Ammon's horn (tissue), 1 donor: ENCODE measurements at regions not wholly inside any gene's neighbourhood (a gene's known extent, or its start where the extent isn't known, plus 50 kb on each side); places are given as distances from the start of the nearest gene placed in this dataset.
"Not testable (repeated sequence)": the region's sequence is repeated elsewhere in the genome, so short reads cannot be mapped to it uniquely, and the experiment has no call there.

Experiments used
- DNase-seq: peaks from one replicate; pipeline ENCODE4 v3.0.0-alpha.2; 2016; ENCODE audit warnings: low spot score

DNA sequence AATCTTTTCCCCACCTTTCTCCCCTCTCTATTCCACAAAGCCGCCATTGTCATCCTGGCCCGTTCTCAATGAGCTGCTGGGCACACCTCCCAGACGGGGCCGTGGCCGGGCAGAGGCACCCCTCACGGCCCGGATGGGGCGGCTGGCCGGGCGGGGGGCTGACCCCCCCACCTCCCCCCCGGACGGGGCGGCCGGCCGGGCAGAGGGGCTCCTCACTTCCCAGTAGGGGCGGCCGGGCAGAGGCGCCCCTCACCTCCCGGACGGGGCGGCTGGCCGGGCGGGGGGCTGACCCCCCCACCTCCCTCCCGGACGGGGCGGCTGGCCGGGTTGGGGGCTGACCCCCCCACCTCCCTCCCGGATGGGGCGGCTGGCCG is 85.6 kb downstream of the OR2B2 start:
- not testable (repeated sequence) for DNase-seq

DNA sequence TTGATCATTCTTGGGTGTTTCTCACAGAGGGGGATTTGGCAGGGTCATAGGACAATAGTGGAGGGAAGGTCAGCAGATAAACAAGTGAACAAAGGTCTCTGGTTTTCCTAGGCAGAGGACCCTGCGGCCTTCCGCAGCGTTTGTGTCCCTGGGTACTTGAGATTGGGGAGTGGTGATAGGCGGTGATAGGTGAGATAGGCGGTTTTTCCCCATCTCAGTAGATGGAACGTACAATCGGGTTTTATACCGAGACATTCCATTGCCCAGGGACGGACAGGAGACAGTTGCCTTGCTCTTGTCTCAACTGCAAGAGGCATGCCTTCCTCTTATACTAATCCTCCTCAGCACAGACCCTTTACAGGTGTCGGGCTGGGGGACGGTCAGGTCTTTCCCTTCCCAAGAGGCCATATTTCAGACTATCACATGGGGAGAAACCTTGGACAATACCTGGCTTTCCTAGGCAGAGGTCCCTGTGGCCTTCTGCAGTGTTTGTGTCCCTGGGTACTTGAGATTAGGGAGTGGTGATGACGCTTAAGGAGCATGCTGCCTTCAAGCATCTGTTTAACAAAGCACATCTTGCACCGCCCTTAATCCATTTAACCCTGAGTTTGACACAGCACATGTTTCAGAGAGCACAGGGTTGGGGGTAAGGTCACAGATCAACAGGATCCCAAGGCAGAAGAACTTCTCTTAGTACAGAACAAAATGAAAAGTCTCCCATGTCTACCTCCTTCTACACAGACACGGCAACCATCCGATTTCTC is 86.2 kb downstream of the OR2B2 start:
- not testable (repeated sequence) for DNase-seq

DNA sequence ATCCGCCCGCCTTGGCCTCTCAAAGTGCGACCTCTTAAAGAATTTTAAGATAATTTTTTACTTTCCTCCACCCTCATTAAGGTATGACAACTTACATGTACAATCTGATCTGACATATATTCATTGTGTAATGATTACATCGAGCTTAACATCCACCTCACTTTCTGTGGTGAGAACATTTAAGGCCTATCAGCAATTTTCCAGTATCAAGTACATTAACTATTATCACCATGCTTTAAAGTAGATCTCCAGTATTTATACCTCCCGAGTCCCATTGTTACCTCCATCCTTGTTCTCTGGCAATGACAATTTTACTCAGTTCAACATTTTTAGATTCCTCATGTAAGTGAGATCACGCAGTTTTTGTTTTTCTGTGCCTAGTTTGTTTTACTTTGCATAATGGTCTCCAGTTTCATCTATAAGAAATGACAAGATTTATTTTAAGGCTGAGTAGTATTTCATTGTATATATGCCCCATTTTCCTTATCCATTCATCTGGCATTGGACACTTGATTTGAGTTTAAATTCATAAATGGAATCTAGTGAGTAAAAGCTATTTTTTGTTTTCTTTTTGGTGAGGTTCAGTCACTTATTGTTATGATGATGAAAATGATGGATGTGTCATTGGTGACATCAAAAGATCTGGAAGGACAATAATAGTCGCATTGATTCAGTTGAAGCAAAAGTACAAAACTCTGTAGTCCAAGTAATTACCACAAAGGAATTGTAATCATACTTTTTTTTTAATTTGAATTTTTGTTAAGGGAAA is 87.0 kb downstream of the OR2B2 start:
- no peak for DNase-seq

DNA sequence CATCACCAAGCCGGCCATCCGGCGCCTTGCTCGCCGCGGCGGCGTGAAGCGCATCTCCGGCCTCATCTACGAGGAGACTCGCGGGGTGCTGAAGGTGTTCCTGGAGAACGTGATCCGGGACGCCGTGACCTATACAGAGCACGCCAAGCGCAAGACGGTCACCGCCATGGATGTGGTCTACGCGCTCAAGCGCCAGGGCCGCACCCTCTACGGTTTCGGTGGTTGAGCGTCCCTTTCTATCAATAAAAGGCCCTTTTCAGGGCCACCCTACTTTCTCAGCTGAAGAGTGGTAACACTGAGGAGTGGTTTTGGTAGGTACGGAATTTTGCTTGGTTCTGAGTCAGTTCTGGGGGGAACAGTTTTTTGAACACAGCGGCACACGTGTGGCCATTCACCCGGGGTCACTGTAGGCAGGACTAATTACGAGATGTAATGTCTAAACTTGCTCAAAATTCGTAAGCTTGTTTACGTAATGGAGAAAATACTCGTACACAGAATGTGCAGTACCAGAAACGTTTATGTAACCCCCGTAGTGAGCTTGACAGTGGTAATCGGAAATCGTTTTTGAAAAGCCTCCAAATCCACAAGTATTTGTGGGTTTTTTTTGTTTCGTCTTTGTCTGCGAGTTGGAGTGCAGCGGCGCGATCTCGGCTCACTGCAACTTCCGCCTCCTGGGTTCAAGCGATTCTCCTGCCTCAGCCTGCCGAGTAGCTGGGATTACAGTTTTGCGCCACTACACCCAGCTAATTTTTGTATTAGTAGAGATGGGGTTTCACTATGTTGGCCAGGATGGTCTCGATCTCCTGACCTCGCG is 87.8 kb downstream of the OR2B2 start:
- peak; percentile 16 for DNase-seq

DNA sequence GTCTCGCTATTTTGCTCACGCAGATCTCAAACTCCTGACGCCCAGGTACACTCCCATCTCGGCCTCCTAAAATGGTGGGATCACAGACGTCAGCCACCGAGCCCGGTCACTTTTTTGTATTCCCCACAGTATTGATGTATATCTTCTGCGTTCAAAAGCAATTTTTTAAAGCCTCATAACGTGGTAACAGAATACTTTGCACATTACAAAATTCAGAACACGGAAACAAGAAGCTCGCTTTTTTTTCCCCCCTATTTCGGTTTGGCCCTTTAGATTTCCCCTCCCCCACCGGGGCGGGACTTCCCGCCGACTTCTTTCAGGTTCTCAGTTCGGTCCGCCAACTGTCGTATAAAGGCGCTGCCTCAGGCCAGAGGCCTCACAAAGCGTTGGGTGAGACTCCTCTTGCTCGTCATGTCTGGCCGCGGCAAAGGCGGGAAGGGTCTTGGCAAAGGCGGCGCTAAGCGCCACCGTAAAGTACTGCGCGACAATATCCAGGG is 88.4 kb downstream of the OR2B2 start:
- peak; percentile 18 for DNase-seq

DNA sequence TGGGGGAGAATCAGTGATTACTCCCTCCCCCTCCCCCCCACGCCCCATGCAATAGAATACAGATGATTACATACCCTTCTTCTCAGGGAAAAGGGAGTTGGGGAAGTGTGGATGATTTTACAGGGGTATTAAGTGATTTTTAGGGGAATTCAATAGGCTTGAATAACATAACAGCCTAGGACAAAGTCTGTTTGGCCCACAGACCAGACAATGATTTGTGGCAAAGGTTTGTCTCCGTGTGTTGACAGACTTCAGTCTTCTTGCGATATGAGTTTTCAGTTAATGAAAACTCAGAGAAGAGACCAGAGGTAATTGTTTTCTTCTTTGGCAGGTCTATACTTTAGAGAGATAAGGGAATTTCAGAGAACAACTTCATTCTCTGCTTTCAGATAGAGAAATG is 95.3 kb downstream of the OR2B2 start:
- DNase-seq: no peak

DNA sequence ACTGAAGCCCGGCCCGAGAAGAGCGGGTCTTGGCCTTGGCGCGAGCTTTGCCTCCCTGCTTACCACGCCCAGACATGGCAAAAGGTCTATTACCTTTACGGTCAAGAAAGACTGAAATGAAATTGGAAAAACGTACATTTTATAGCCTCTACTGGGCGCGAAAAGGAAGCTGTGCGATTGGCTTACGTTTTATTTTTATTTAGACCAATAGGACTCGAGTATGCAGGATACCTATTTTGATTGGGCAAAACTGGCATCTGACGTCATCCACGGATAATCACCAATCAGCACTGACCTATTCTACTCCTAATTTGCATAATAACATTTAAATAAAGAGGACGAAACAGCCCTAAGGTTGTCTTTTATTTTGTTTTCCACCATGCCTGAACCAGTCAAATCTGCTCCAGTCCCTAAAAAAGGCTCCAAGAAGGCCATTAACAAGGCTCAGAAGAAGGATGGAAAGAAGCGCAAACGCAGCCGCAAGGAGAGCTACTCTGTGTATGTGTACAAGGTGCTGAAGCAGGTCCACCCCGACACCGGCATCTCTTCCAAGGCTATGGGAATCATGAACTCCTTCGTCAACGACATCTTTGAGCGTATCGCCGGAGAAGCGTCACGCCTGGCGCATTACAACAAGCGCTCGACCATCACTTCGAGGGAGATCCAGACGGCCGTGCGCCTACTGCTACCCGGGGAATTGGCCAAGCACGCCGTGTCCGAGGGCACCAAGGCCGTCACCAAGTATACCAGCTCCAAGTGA is 97.4 kb downstream of the OR2B2 start:
- peak; percentile 68 for DNase-seq

DNA sequence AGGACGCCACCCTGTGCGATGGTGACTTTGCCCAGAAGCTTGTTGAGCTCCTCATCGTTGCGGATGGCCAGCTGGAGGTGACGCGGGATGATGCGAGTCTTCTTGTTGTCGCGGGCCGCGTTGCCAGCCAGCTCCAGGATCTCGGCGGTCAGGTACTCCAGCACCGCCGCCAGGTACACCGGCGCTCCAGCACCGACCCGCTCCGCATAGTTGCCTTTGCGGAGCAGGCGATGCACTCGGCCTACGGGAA is 97.9 kb downstream of the OR2B2 start:
- not testable (repeated sequence) for DNase-seq

DNA sequence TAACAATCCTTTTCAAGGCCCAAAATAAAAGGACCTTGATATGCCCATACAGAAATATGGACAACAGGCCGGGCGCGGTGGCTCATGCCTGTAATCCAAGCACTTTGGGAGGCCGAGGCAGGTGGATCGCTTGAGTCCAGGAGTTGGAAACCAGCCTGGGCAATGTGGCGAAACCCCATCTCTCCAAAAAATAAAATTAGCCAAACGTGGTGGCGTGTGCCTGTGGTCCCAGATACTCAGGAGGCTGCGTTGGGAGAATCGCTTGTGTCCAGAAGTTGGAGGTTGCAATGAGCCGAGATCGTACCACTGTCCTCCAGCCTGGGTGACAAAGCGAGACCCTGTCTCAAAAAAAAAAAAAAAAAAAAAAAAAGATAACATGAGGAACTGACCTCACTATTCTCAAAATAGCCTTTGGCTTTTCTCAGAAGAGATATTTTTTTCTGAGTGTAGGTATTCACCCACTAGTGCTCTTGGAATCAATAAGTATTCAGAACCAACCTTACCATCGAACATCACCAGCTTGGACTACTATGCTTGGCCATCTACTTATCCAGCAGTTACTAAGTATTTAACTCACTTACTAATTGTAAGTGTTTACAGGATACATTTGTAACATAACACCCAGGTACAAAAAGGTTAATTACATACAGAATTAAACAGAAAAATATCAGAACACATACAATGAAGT is 99.2 kb downstream of the OR2B2 start:
- DNase-seq: no peak

DNA sequence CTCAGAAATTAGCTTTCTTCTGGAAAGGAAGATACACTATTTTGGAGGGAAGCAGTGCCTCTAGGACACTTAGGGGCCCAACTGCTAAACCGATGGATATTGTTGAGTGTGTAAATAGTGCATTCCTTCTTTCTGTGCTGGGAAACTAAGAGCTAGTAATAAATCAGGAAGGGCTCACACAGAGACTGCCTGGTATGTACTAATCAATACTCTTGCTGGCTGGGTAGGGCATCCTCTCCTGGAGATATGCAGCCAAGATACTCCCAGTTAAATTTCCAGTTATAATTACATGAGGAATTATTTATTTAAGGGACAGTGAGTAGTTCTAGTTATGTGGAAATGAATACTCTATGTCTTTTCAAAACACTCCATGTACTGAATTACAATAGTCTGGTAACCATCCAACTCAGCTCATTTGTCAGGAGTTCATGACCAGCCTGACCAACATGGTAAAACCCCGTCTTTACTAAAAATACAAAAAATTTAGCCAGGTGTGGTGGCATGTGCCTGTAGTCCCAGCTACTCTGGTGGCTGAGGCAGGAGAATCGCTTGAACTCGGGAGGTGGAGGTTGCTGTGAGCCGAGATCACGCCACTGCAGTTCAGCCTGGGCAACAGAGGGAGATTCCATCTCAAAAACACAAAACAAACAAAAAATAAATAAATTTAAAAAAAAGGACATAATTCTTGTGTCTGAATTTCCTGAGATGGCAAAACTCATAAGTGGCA is 100.0 kb downstream of the OR2B2 start:
- no peak for DNase-seq

DNA sequence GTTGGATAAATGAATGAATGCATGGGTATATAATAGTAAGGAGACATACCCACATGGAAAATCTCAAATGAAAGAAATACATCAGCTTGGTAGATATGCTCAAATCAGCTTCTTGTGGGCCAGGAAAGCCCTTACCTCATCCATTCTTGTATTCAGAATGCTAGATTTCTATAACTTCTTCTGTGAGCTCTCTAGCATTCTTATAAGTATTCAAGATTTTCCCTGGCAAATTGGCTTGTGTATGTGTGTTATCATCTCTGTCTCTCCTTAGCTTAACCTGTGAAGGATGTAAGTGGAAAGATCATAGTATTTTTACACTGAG is 100.8 kb downstream of the OR2B2 start:
- no peak for DNase-seq

DNA sequence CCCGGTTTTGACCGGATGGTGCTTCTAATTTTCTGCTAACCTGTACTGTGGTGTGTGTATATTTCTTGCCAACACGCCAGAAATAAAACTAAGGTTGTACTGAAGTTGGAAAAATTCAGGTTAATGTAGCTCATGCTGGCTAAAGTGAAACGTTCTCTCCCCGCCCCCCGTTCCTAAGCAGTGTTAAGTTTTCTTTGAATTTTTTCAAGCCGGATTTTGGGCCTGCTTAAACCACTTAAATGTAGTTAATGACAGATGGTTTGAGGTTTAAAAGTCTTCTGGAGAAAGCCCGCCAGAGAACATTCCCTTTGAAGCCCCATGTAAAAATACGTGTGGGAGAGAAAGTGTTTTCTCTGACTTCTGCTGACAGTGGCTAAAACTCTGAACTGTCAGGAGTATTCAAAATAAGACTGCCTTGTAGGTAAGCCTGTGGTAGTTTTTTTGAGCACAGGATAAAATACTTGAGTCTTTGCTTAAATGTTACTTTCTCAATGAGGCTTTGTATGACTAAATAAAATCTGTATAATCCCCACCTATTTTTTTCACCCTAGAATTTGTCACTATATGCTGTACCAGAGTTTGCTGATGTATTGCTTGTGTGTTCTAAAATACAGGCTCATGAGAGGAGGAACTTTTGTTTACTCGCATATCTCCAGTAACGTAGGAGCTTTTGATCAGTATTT is 101.3 kb downstream of the OR2B2 start:
- DNase-seq: no peak

DNA sequence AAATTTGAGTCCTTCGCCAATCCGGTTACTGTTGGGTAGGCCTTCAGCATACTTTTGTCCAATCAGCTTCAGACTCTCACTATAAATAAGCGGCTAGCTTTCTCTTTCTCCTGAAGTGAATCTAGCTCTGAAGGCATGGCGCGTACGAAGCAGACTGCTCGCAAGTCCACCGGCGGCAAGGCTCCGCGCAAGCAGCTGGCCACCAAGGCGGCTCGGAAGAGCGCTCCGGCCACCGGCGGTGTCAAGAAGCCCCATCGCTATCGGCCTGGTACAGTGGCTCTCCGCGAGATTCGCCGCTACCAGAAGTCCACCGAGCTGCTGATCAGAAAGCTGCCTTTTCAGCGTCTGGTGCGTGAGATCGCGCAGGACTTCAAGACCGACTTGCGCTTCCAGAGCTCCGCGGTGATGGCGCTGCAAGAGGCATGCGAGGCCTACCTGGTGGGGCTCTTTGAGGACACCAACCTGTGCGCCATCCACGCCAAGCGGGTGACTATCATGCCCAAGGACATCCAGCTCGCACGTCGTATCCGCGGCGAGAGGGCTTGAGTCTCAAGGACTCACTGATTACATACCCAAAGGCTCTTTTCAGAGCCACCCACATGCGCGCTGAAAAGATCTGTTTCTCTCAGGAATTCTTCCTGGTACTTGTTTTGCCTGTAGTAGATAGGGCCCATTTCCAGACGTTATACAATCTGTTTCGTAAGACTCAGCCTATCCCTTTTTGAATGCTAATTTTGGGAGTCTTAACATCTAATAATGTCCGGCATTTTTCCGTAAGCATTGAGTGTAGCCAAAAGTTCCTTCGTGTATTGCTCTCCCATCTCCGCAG is 102.0 kb downstream of the OR2B2 start:
- DNase-seq: peak; percentile 85

DNA sequence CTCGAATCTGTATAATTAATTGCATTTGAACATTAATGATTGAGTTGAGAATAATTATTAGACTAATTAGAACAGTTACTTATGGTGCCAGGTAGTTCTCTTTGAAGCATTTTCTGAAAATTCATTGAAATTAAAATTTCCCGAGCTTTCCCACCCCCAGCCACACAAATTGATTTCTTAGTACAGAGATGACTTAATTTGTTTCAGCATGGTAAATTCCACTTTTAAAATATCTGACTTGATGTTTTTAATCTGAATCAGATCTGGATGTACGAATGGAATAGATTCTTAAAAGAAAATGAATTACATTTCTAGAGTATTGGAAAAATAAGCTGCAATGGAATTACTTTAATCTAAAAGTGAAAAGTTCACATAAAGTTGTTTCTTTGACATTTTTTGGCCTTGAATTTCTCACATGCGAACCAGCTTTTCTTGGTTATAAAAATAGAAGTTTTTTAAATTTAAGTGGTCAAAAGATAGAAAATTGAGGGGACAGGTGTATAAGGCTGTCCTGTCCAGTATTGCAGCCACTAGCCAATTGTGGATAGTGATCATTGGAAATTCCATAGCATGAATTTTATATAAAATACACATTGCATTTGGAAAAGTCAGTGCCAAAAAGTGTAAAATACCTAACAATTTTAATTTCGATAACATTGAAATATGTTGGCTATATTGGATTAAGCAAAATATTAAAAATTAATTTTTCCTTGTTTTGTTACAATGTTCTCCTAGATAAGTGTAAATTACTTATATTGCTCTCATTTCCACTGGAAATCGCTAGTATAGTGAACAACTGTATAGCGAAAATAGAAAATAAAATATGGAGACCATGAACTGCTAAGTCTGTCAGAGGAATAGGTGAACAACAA is 102.9 kb downstream of the OR2B2 start:
- no peak for DNase-seq

DNA sequence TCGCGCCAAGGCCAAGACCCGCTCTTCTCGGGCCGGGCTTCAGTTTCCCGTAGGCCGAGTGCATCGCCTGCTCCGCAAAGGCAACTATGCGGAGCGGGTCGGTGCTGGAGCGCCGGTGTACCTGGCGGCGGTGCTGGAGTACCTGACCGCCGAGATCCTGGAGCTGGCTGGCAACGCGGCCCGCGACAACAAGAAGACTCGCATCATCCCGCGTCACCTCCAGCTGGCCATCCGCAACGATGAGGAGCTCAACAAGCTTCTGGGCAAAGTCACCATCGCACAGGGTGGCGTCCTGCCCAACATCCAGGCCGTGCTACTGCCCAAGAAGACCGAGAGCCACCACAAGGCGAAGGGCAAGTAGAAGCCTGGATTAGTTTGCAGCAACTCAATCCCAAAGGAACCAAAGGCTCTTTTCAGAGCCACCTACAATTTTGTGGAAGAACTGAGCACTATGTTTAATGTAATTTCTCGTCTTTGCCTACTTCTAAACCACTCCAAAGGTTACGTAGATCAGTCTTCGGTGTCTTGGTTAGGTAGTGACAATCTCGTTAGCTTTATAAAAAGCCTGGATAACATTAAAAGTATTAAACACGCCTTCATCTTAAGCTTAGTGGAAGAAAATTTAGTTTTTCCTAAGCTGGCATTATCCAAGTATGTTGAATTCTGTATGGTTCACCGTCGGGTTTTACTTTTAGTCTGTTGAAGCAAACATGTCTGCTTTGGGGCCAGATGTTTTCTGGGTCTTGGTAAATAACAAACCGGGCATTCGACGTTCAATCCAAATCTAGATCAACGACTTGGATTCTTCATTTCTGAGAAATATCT is 103.7 kb downstream of the OR2B2 start:
- not testable (repeated sequence) for DNase-seq

DNA sequence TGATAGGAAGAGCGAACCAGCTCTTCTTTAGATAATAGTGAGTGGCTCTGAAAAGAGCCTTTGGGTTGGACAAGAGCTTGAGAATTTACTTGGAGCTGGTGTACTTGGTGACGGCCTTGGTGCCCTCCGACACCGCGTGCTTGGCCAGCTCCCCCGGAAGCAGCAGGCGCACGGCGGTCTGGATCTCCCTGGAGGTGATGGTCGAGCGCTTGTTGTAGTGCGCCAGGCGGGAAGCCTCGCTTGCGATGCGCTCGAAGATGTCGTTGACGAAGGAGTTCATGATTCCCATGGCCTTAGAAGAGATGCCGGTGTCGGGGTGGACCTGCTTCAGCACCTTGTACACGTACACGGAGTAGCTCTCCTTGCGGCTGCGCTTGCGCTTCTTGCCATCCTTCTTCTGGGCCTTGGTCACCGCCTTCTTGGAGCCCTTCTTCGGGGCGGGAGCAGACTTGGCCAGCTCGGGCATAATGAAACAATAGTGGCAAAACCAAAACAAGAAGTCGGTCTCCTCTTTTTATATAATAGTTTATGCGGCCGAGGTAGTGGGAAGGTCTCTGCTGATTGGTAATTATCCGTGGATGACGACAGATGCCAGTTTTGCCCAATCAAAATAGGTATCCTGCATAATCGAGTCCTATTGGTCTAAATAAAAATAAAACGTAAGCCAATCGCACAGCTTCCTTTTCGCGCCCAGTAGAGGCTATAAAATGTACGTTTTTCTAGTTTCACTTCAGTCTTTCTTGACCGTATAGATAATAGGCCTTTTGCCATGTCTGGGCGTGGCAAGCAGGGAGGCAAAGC is 104.6 kb downstream of the OR2B2 start:
- peak; percentile 74 for DNase-seq

DNA sequence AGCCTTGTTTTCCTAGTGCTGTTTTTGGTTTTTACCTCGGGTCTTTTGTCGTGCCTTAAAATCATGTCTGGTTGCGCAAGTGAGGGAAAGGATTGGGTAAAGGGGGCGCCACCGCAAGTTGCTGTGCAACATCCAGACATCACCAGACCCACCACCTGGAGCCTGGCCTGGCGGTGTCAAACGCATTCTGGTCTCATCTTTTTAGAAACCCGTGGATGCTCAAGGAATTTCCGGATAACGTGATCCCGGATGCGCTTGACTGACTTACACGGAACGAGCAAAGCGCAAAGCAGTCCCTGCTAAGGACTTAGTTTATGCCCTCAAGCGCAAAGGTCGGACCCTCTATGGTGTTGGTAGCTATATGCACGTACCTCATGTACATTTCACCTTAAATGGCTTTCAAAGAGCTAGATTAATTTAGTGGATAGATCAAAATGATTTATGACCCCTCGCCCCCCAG is 105.2 kb downstream of the OR2B2 start:
- DNase-seq: peak; percentile 9
